Cardiac muscle cell (in vitro differentiated cells and primary cell): ENCODE measurements at regions not wholly inside any gene's neighbourhood (a gene's known extent, or its start where the extent isn't known, plus 50 kb on each side); places are given as distances from the start of the nearest gene placed in this dataset.

Source experiments
- DNase-seq, 2 donors: peaks; one replicate each; pipeline versions ENCODE4 v3.0.0 to v3.0.0-alpha.2; 2010 to 2017; ENCODE audit warnings: low read depth in 1 of 2, low spot score in 1 of 2
- H3K27ac ChIP-seq: fragments of 200-600 bp; sonication (generic); 2 replicates; pipeline ENCODE4 v1.5.1; 2016
- H3K27me3 ChIP-seq: fragments of 200-600 bp; sonication (generic); 2 replicates; pipeline ENCODE4 v1.6.0; 2016; ENCODE audit warnings: control low read depth
- H3K36me3 ChIP-seq: fragments of 200-600 bp; sonication (generic); 2 replicates; pipeline ENCODE4 v1.5.1; 2016; ENCODE audit warnings: control low read depth
- H3K4me1 ChIP-seq: fragments of 200-600 bp; sonication (generic); 2 replicates; pipeline ENCODE4 v1.8.1; 2017; ENCODE audit warnings: low read depth, mild to moderate bottlenecking, mixed run types
- H3K4me3 ChIP-seq: fragments of 200-600 bp; sonication (generic); 2 replicates; pipeline ENCODE4 v1.5.1; 2016; ENCODE audit warnings: mild to moderate bottlenecking
- H3K9me3 ChIP-seq: fragments of 200-600 bp; sonication (generic); 2 replicates; pipeline ENCODE4 v1.5.1; 2017; ENCODE audit warnings: low read depth, mild to moderate bottlenecking, control low read depth
- CTCF ChIP-seq: IDR thresholded peaks from 2 replicates; pipeline ENCODE4 v1.5.1; 2012; ENCODE audit warnings: low read depth, mild to moderate bottlenecking, low read length

- H3K4me1 ChIP-seq = peaks cover 3% of the 10 kb centered on the region
- H3K27me3 ChIP-seq = no peaks in the 10 kb centered on the region
- no peak overlapping the region for H3K27ac ChIP-seq
- DNase-seq = peak in 1 of 2 donors; percentile 9
- no peak overlapping the region for H3K4me3 ChIP-seq
- TF ChIP-seq CTCF = no peak
- H3K9me3 ChIP-seq = no peaks in the 10 kb centered on the region
- no peaks in the 10 kb centered on the region for H3K36me3 ChIP-seq
These were observed 157.2 kb upstream of the KAZN start for GRCh38 chr1:14441302-14441741.

- TF ChIP-seq CTCF = no peak
- no peaks in the 10 kb centered on the region for H3K9me3 ChIP-seq
- H3K27ac ChIP-seq = no peak overlapping the region
- DNase-seq = no peak
- no peaks in the 10 kb centered on the region for H3K27me3 ChIP-seq
- no peaks in the 10 kb centered on the region for H3K36me3 ChIP-seq
- H3K4me3 ChIP-seq = no peak overlapping the region
- peaks cover 3% of the 10 kb centered on the region for H3K4me1 ChIP-seq
These were observed 155.8 kb upstream of the KAZN start for GRCh38 chr1:14442669-14443068.

- DNase-seq = peak; percentile 7 to 22
- Histone ChIP-seq H3K4me3 (no peak overlapping the region), H3K27ac (no peak overlapping the region), H3K36me3 (no peaks in the 10 kb centered on the region), H3K27me3 (no peaks in the 10 kb centered on the region), H3K4me1 (peaks cover 3% of the 10 kb centered on the region), H3K9me3 (no peaks in the 10 kb centered on the region)
- no peak for TF ChIP-seq CTCF
These were observed 155.2 kb upstream of the KAZN start for GRCh38 chr1:14443164-14443787.

- Histone ChIP-seq H3K4me3 (no peak overlapping the region), H3K4me1 (no peaks in the 10 kb centered on the region), H3K9me3 (no peaks in the 10 kb centered on the region), H3K27ac (no peak overlapping the region), H3K36me3 (no peaks in the 10 kb centered on the region), H3K27me3 (no peaks in the 10 kb centered on the region)
- no peak for DNase-seq
- TF ChIP-seq CTCF = no peak
These were observed 147.3 kb upstream of the KAZN start for GRCh38 chr1:14451217-14451616.

- TF ChIP-seq CTCF = no peak
- no peaks in the 10 kb centered on the region for H3K4me1 ChIP-seq
- H3K27ac ChIP-seq = no peak overlapping the region
- H3K36me3 ChIP-seq = no peaks in the 10 kb centered on the region
- no peaks in the 10 kb centered on the region for H3K9me3 ChIP-seq
- H3K27me3 ChIP-seq = no peaks in the 10 kb centered on the region
- DNase-seq = no peak
- H3K4me3 ChIP-seq = no peak overlapping the region
These were observed 145.9 kb upstream of the KAZN start for GRCh38 chr1:14452551-14452950.
